ENCODE measurements at regions not wholly inside any gene's neighbourhood (a gene's known extent, or its start where the extent isn't known, plus 50 kb on each side); places are given as distances from the start of the nearest gene placed in this dataset.

DNA sequence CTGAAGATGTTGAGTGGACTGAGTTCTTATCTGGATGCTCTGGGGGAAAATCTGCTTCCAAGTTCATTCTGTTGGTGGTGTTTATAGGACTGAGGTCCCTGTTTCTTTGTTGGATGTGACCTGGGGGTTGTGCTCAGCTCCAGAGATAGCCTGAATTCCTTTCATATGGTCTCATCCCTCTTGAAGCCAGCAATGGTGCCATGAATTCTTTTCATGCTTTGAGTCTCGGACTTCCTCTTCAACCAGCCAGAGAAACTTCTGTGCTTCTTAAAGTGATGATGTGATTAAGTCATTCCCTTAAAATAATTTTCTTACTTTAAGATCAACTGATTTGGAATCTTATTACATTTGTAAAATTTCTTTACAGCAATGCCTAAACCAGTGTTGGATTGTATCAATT is 233.8 kb upstream of the UGT8 start:
- Histone ChIP-seq H3K4me1 (replicated peaks; ENCODE audit: insufficient read depth) (no peaks in the 10 kb centered on the region), H4K20me1 (ENCODE audit: insufficient read depth) (no peaks in the 10 kb centered on the region), H3F3A (ENCODE audit: insufficient read depth, low read depth) (no peaks in the 10 kb centered on the region), H3K27ac (no peak overlapping the region), H3K4me3 (no peak overlapping the region), H3K9me2 (ENCODE audit: insufficient read depth) (no peaks in the 10 kb centered on the region), H3K79me2 (ENCODE audit: low read depth) (no peaks in the 10 kb centered on the region), H3K9me3 (ENCODE audit: insufficient read depth, low read depth) (no peaks in the 10 kb centered on the region), H3K27me3 (ENCODE audit: insufficient read depth, low read depth) (no peaks in the 10 kb centered on the region), H3K4me2 (no peak overlapping the region), H2AFZ (no peak overlapping the region), H3K36me3 (ENCODE audit: low read depth) (no peaks in the 10 kb centered on the region)
- ChIA-PET CTCF (no interaction called here), POLR2A (ENCODE audit: unreplicated experiment) (no interaction called here)
- no peak for TF ChIP-seq EZH2 (IDR thresholded peaks at IDR 0.05; ENCODE audit: low read depth)
- TF ChIP-seq, protein P1, sequence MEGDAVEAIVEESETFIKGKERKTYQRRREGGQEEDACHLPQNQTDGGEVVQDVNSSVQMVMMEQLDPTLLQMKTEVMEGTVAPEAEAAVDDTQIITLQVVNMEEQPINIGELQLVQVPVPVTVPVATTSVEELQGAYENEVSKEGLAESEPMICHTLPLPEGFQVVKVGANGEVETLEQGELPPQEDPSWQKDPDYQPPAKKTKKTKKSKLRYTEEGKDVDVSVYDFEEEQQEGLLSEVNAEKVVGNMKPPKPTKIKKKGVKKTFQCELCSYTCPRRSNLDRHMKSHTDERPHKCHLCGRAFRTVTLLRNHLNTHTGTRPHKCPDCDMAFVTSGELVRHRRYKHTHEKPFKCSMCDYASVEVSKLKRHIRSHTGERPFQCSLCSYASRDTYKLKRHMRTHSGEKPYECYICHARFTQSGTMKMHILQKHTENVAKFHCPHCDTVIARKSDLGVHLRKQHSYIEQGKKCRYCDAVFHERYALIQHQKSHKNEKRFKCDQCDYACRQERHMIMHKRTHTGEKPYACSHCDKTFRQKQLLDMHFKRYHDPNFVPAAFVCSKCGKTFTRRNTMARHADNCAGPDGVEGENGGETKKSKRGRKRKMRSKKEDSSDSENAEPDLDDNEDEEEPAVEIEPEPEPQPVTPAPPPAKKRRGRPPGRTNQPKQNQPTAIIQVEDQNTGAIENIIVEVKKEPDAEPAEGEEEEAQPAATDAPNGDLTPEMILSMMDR (conservative IDR thresholded peaks at IDR 0.05), result no peak
- peak in 1 of 2 experiments; percentile 3 for DNase-seq
- intact Hi-C loops (cut with micrococcal nuclease; ENCODE audit: unreplicated experiment), result no loop called here
- no TSS peak for BruUV-seq (replicated peaks)

DNA sequence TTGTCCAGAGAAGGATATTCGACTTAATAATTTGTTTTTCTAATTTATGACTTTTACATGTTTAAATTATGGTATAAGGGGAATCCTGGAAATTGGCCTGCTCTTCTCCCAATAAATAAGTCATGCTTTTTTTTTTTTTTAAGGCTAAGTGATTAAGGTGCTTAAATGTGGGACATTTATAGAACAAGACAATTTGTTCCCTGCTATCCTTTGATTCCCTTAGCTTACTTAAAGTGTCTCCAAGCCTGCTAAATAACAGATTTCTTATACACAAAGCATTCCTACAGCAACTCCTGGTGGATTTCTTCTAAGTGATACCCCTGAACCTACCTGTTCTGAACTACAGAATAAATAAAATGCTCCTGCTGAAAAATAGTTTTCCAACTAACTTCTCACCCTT is 233.0 kb upstream of the UGT8 start:
- ChIA-PET CTCF (no interaction called here), POLR2A (ENCODE audit: unreplicated experiment) (no interaction called here)
- H3K36me3 ChIP-seq (ENCODE audit: low read depth), result no peaks in the 10 kb centered on the region
- no peaks in the 10 kb centered on the region for H3K27me3 ChIP-seq (ENCODE audit: insufficient read depth, low read depth)
- no peaks in the 10 kb centered on the region for H3F3A ChIP-seq (ENCODE audit: insufficient read depth, low read depth)
- H3K4me1 ChIP-seq (replicated peaks; ENCODE audit: insufficient read depth), result no peaks in the 10 kb centered on the region
- no peak overlapping the region for H3K27ac ChIP-seq
- no peak overlapping the region for H3K4me2 ChIP-seq
- H3K9me3 ChIP-seq (ENCODE audit: insufficient read depth, low read depth), result no peaks in the 10 kb centered on the region
- no TSS peak for BruUV-seq (replicated peaks)
- intact Hi-C loops (cut with micrococcal nuclease; ENCODE audit: unreplicated experiment), result no loop called here
- no peaks in the 10 kb centered on the region for H4K20me1 ChIP-seq (ENCODE audit: insufficient read depth)
- H3K4me3 ChIP-seq, result no peak overlapping the region
- no peak for DNase-seq
- TF ChIP-seq EZH2 (IDR thresholded peaks at IDR 0.05; ENCODE audit: low read depth), result no peak
- TF ChIP-seq, protein P1 (conservative IDR thresholded peaks at IDR 0.05), result no peak
- H2AFZ ChIP-seq, result no peak overlapping the region
- no peaks in the 10 kb centered on the region for H3K79me2 ChIP-seq (ENCODE audit: low read depth)
- no peaks in the 10 kb centered on the region for H3K9me2 ChIP-seq (ENCODE audit: insufficient read depth)

DNA sequence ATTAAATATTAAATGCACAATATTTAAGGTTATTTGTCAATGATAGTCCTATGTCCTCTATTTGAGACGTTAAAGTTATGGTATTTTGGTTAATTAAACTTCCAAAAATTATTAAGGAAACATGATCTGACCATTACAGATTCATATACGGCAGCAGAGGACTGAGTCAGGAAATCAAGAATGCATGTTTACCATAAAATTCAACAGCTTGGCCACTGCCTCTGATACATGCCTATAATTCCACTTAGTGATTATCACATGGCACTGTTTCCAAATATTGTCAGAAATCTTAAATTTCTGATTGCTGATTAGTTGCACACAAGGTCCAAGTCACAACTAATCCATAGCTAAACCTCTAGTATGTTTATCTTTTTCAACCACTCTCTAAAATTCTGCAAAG is 232.2 kb upstream of the UGT8 start:
- TF ChIP-seq EZH2 (IDR thresholded peaks at IDR 0.05; ENCODE audit: low read depth), result no peak
- TF ChIP-seq, protein P1 (conservative IDR thresholded peaks at IDR 0.05), result no peak
- intact Hi-C loops (cut with micrococcal nuclease; ENCODE audit: unreplicated experiment), result no loop called here
- POLR2A ChIA-PET (ENCODE audit: unreplicated experiment), result no interaction called here
- Histone ChIP-seq H3K9me2 (ENCODE audit: insufficient read depth) (no peaks in the 10 kb centered on the region), H3K79me2 (ENCODE audit: low read depth) (no peaks in the 10 kb centered on the region), H3K27ac (no peak overlapping the region), H2AFZ (no peak overlapping the region), H3K4me1 (replicated peaks; ENCODE audit: insufficient read depth) (no peaks in the 10 kb centered on the region), H3K9me3 (ENCODE audit: insufficient read depth, low read depth) (no peaks in the 10 kb centered on the region), H3K36me3 (ENCODE audit: low read depth) (no peaks in the 10 kb centered on the region), H3K4me3 (no peak overlapping the region), H3K27me3 (ENCODE audit: insufficient read depth, low read depth) (no peaks in the 10 kb centered on the region), H4K20me1 (ENCODE audit: insufficient read depth) (no peaks in the 10 kb centered on the region), H3F3A (ENCODE audit: insufficient read depth, low read depth) (no peaks in the 10 kb centered on the region), H3K4me2 (no peak overlapping the region)
- DNase-seq, result no peak
- CTCF ChIA-PET, result no interaction called here
- BruUV-seq (replicated peaks), result no TSS peak

Measured in PC-9 (cell line).